Keratinocyte (primary cell): ENCODE measurements at regions not wholly inside any gene's neighbourhood (a gene's known extent, or its start where the extent isn't known, plus 50 kb on each side); places are given as distances from the start of the nearest gene placed in this dataset.

ENCODE experiments used
- DNase-seq: peaks from one replicate; pipeline ENCODE4 v3.0.0-alpha.2; 2011; ENCODE audit warnings: low read depth, missing footprints, low spot score
- FAIRE-seq: peaks from 2 replicates; lab custom pipeline; 2011; peaks lifted over from hg19 to GRCh38; lab: Jason Lieb, UNC
- H2AFZ ChIP-seq: 2 replicates; pipeline ENCODE4 v1.6.0; 2012; ENCODE audit warnings: low read length, control low read depth, inconsistent platforms; ENCODE audit not compliant: control insufficient read depth
- H3K27ac ChIP-seq: 2 replicates; pipeline ENCODE4 v1.5.1; 2011; ENCODE audit warnings: low read length; ENCODE audit not compliant: control insufficient read depth, insufficient read depth
- H3K27me3 ChIP-seq: 3 replicates; pipeline ENCODE4 v1.6.0; 2011; ENCODE audit warnings: low read length; ENCODE audit not compliant: control insufficient read depth, insufficient read depth; ENCODE audit errors: extremely low read depth
- H3K36me3 ChIP-seq, 2 experiments: 2 replicates in 1 of 2; 3 replicates in 1 of 2; pipeline ENCODE4 v1.5.1; 2011; ENCODE audit warnings: low read length in 2 of 2, mild to moderate bottlenecking in 1 of 2; ENCODE audit not compliant: control insufficient read depth in 2 of 2, insufficient read depth in 2 of 2; ENCODE audit errors: extremely low read depth in 1 of 2
- H3K4me1 ChIP-seq: 3 replicates; pipeline ENCODE4 v1.5.1; 2011; ENCODE audit warnings: low read length; ENCODE audit not compliant: control insufficient read depth, insufficient read depth; ENCODE audit errors: extremely low read depth
- H3K4me2 ChIP-seq: 3 replicates; pipeline ENCODE4 v1.6.0; 2011; ENCODE audit warnings: low read depth, low read length; ENCODE audit not compliant: control insufficient read depth, insufficient read depth; ENCODE audit errors: extremely low read depth
- H3K4me3 ChIP-seq, 3 experiments: fragments of 200-600 bp in 1 of 3; sonication (generic) in 1 of 3; 2 replicates in 2 of 3; 3 replicates in 1 of 3; pipeline ENCODE4 v1.5.1; 2011 to 2016; ENCODE audit warnings: low read length in 3 of 3, mild to moderate bottlenecking in 3 of 3, control low read depth in 2 of 3, inconsistent platforms in 1 of 3, low read depth in 1 of 3, mixed read lengths in 1 of 3, mixed run types in 1 of 3, moderate library complexity in 1 of 3; ENCODE audit not compliant: control insufficient read depth in 2 of 3, insufficient read depth in 2 of 3; ENCODE audit errors: extremely low read depth in 1 of 3
- H3K79me2 ChIP-seq: 2 replicates; pipeline ENCODE4 v1.6.0; 2012; ENCODE audit warnings: low read length; ENCODE audit not compliant: control insufficient read depth, insufficient read depth
- H3K9ac ChIP-seq: 3 replicates; pipeline ENCODE4 v1.6.0; 2011; ENCODE audit warnings: low read length; ENCODE audit not compliant: control insufficient read depth, insufficient read depth; ENCODE audit errors: extremely low read depth
- H3K9me1 ChIP-seq: 3 replicates; pipeline ENCODE4 v1.6.0; 2011; ENCODE audit warnings: low read length; ENCODE audit not compliant: control insufficient read depth, insufficient read depth; ENCODE audit errors: extremely low read depth
- H3K9me3 ChIP-seq: 2 replicates; pipeline ENCODE4 v1.5.1; 2012; ENCODE audit warnings: low read depth, low read length; ENCODE audit not compliant: control insufficient read depth
- H4K20me1 ChIP-seq: 3 replicates; pipeline ENCODE4 v1.6.0; 2011; ENCODE audit warnings: low read length; ENCODE audit not compliant: control insufficient read depth, insufficient read depth; ENCODE audit errors: extremely low read depth
- EZH2 ChIP-seq: IDR thresholded peaks from one replicate; pipeline ENCODE4 v1.6.1; 2012; ENCODE audit warnings: inconsistent platforms, mild to moderate bottlenecking, low read length, moderate library complexity
- dilution Hi-C: fragments of 300-500 bp; cut with MboI; formaldehyde crosslinking; loops from one replicate; pipeline ENCODE4 v1.7.0; 2020; ENCODE audit warnings: low sequenced_read_pairs; ENCODE audit not compliant: extremely low pct_ligation_motif_present
- TF ChIP-seq, protein P1 (sequence below), 3 experiments: IDR thresholded peaks in 1 of 3; conservative IDR thresholded peaks in 1 of 3; optimal IDR thresholded peaks in 1 of 3; 2 replicates in 2 of 3; 3 replicates in 1 of 3; pipeline versions ENCODE3 to v1.5.1; 2011; ENCODE audit warnings: low read length in 3 of 3, mild to moderate bottlenecking in 3 of 3, moderate library complexity in 2 of 3, control low read depth in 1 of 3, inconsistent platforms in 1 of 3; ENCODE audit not compliant: insufficient read depth in 2 of 3; ENCODE audit errors: extremely low read depth in 1 of 3

DNA sequence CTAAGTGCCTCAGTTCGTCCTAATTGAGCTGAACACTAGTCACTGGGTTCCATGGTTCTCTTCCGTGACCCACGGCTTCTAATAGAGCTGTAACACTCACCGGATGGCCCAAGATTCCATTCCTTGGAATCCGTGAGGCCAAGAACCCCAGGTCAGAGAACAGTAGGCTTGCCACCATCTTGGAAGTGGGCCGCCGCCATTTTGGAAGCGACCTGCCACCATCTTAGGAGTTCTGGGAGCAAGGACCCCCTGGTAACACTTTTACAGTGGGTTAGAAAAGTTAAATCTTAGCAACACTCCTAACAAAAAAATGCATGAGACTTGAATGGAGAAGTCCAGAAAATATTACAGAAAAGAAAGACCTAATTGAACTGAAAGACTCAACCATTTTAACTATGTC is 84.5 kb downstream of the TMEM18 start:
- H3K27ac ChIP-seq = no peak overlapping the region
- no peaks in the 10 kb centered on the region for H3K36me3 ChIP-seq
- H2AFZ ChIP-seq = no peak overlapping the region
- H3K4me2 ChIP-seq = no peak overlapping the region
- no peaks in the 10 kb centered on the region for H3K4me1 ChIP-seq
- no peaks in the 10 kb centered on the region for H3K9me1 ChIP-seq
- dilution Hi-C loops = no loop called here
- H3K9ac ChIP-seq = no peak overlapping the region
- no peak overlapping the region for H3K4me3 ChIP-seq
- DNase-seq = no peak
- no peaks in the 10 kb centered on the region for H3K79me2 ChIP-seq
- TF ChIP-seq, protein P1, sequence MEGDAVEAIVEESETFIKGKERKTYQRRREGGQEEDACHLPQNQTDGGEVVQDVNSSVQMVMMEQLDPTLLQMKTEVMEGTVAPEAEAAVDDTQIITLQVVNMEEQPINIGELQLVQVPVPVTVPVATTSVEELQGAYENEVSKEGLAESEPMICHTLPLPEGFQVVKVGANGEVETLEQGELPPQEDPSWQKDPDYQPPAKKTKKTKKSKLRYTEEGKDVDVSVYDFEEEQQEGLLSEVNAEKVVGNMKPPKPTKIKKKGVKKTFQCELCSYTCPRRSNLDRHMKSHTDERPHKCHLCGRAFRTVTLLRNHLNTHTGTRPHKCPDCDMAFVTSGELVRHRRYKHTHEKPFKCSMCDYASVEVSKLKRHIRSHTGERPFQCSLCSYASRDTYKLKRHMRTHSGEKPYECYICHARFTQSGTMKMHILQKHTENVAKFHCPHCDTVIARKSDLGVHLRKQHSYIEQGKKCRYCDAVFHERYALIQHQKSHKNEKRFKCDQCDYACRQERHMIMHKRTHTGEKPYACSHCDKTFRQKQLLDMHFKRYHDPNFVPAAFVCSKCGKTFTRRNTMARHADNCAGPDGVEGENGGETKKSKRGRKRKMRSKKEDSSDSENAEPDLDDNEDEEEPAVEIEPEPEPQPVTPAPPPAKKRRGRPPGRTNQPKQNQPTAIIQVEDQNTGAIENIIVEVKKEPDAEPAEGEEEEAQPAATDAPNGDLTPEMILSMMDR (optimal IDR thresholded peaks at IDR 0.05 in 1 of 3, IDR thresholded peaks at IDR 0.05 in 1 of 3, conservative IDR thresholded peaks at IDR 0.05 in 1 of 3; ENCODE audit: extremely low read depth in 1 of 3, insufficient read depth in 2 of 3, low read length in 3 of 3) = no peak
- TF ChIP-seq EZH2 = no peak
- peaks cover 4% of the 10 kb centered on the region for H3K27me3 ChIP-seq
- no peaks in the 10 kb centered on the region for H4K20me1 ChIP-seq
- H3K9me3 ChIP-seq = no peaks in the 10 kb centered on the region
- no peak for FAIRE-seq

DNA sequence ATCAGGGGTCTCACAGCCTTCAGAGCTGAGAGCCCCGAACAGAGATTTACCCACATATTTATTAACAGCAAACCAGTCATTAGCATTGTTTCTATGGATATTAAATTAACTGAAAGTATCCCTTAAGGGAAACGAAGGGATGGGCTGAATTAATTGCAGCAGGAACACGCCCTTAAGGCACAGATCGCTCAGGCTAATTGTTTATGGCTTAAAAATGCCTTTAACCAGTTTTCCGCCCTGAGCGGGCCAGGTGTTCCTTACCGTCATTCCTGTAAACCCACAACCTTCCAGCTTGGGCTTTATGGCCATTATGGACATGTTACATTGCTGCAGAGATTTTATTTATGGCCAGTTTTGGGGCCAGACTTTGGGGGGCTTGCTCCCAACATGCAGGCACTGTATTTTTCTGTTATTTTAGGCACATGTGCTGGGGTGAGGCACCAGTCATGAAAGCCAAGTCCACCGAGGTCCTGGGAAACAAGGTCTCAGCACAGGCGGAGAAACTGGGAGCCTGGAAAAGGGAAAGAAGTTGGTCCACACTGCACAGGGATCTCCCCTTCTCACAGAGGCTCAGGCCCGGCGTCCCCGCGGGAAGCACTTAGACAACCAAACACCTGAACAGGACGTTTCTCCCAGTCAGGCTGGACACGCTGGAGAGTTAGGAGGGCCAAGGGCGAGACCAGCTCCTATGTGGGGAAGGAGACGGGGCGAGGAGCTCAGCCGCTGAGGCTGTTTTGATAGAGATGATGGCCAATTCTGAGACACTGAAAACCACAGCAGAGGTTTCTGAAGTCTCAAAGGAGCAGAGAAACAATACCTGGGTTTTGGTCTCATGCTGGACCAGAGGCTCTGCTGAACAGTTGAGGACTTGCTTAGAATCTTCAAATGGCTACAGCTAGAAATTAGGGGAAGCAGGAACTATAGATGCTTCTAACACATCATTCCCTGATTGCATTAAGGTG is 86.7 kb downstream of the TMEM18 start:
- H4K20me1 ChIP-seq = no peaks in the 10 kb centered on the region
- no peak for DNase-seq
- no peak overlapping the region for H2AFZ ChIP-seq
- no peaks in the 10 kb centered on the region for H3K79me2 ChIP-seq
- H3K9me1 ChIP-seq = no peaks in the 10 kb centered on the region
- TF ChIP-seq EZH2 = no peak
- TF ChIP-seq, protein P1 (optimal IDR thresholded peaks at IDR 0.05 in 1 of 3, IDR thresholded peaks at IDR 0.05 in 1 of 3, conservative IDR thresholded peaks at IDR 0.05 in 1 of 3; ENCODE audit: extremely low read depth in 1 of 3, insufficient read depth in 2 of 3, low read length in 3 of 3) = no peak
- no peak overlapping the region for H3K4me2 ChIP-seq
- H3K9me3 ChIP-seq = no peaks in the 10 kb centered on the region
- dilution Hi-C loops = no loop called here
- H3K9ac ChIP-seq = no peak overlapping the region
- no peaks in the 10 kb centered on the region for H3K4me1 ChIP-seq
- no peaks in the 10 kb centered on the region for H3K36me3 ChIP-seq
- H3K27ac ChIP-seq = no peak overlapping the region
- peaks cover 4% of the 10 kb centered on the region for H3K27me3 ChIP-seq
- H3K4me3 ChIP-seq = no peak overlapping the region
- no peak for FAIRE-seq
